ENCODE measurements at regions not wholly inside any gene's neighbourhood (a gene's known extent, or its start where the extent isn't known, plus 50 kb on each side); places are given as distances from the start of the nearest gene placed in this dataset.

GRCh38 chr2:81598453-81598852 lies 1293.9 kb upstream of the LRRTM1 start:
- Histone ChIP-seq H3K4me2 (ENCODE audit: low read length) (no peak overlapping the region), H3K27me3 (ENCODE audit: insufficient read depth, low read length) (no peaks in the 10 kb centered on the region), H3F3A (ENCODE audit: insufficient read depth, low read length) (no peaks in the 10 kb centered on the region), H2AFZ (ENCODE audit: low read length) (no peak overlapping the region), H3K79me2 (ENCODE audit: insufficient read depth, low read length) (no peaks in the 10 kb centered on the region), H3K9ac (ENCODE audit: low read length) (no peak overlapping the region), H4K20me1 (ENCODE audit: insufficient read depth, low read length) (no peaks in the 10 kb centered on the region), H3K9me3 (ENCODE audit: low read length) (no peaks in the 10 kb centered on the region), H3K4me3 (ENCODE audit: low read depth, low read length, poor library complexity, severe bottlenecking) (no peak overlapping the region), H3K36me3 (ENCODE audit: insufficient read depth, low read length) (no peaks in the 10 kb centered on the region), H3K27ac (ENCODE audit: low read depth, low read length, poor library complexity, severe bottlenecking) (no peak overlapping the region), H3K4me1 (ENCODE audit: insufficient read depth, low read length, severe bottlenecking) (no peaks in the 10 kb centered on the region), H3K9me2 (ENCODE audit: low read depth, low read length) (no peaks in the 10 kb centered on the region)
- no peak for TF ChIP-seq CTCF (IDR thresholded peaks at IDR 0.05; ENCODE audit: low read length)
- no peak for TF ChIP-seq EZH2 (IDR thresholded peaks at IDR 0.05; ENCODE audit: borderline replicate concordance, low read length)

GRCh38 chr2:81589406-81589805 lies 1284.9 kb upstream of the LRRTM1 start:
- H3K27ac ChIP-seq (ENCODE audit: low read depth, low read length, poor library complexity, severe bottlenecking): no peak overlapping the region
- no peak overlapping the region for H3K4me2 ChIP-seq (ENCODE audit: low read length)
- no peaks in the 10 kb centered on the region for H3F3A ChIP-seq (ENCODE audit: insufficient read depth, low read length)
- no peaks in the 10 kb centered on the region for H3K27me3 ChIP-seq (ENCODE audit: insufficient read depth, low read length)
- no peaks in the 10 kb centered on the region for H3K4me1 ChIP-seq (ENCODE audit: insufficient read depth, low read length, severe bottlenecking)
- H3K9me3 ChIP-seq (ENCODE audit: low read length): no peaks in the 10 kb centered on the region
- H3K9me2 ChIP-seq (ENCODE audit: low read depth, low read length): no peaks in the 10 kb centered on the region
- no peak overlapping the region for H3K9ac ChIP-seq (ENCODE audit: low read length)
- TF ChIP-seq EZH2 (IDR thresholded peaks at IDR 0.05; ENCODE audit: borderline replicate concordance, low read length) (no peak), CTCF (IDR thresholded peaks at IDR 0.05; ENCODE audit: low read length) (no peak)
- H4K20me1 ChIP-seq (ENCODE audit: insufficient read depth, low read length): no peaks in the 10 kb centered on the region
- no peaks in the 10 kb centered on the region for H3K79me2 ChIP-seq (ENCODE audit: insufficient read depth, low read length)
- H3K4me3 ChIP-seq (ENCODE audit: low read depth, low read length, poor library complexity, severe bottlenecking): no peak overlapping the region
- H2AFZ ChIP-seq (ENCODE audit: low read length): no peak overlapping the region
- no peaks in the 10 kb centered on the region for H3K36me3 ChIP-seq (ENCODE audit: insufficient read depth, low read length)

GRCh38 chr2:81583311-81584108 lies 1279.0 kb upstream of the LRRTM1 start:
- Histone ChIP-seq H3K4me2 (ENCODE audit: low read length) (no peak overlapping the region), H3K79me2 (ENCODE audit: insufficient read depth, low read length) (no peaks in the 10 kb centered on the region), H3K27ac (ENCODE audit: low read depth, low read length, poor library complexity, severe bottlenecking) (no peak overlapping the region), H2AFZ (ENCODE audit: low read length) (no peak overlapping the region), H4K20me1 (ENCODE audit: insufficient read depth, low read length) (no peaks in the 10 kb centered on the region), H3K4me3 (ENCODE audit: low read depth, low read length, poor library complexity, severe bottlenecking) (no peak overlapping the region), H3K9me2 (ENCODE audit: low read depth, low read length) (no peaks in the 10 kb centered on the region), H3K9ac (ENCODE audit: low read length) (no peak overlapping the region), H3K27me3 (ENCODE audit: insufficient read depth, low read length) (no peaks in the 10 kb centered on the region), H3F3A (ENCODE audit: insufficient read depth, low read length) (no peaks in the 10 kb centered on the region), H3K4me1 (ENCODE audit: insufficient read depth, low read length, severe bottlenecking) (no peaks in the 10 kb centered on the region), H3K36me3 (ENCODE audit: insufficient read depth, low read length) (no peaks in the 10 kb centered on the region), H3K9me3 (ENCODE audit: low read length) (no peaks in the 10 kb centered on the region)
- TF ChIP-seq CTCF (IDR thresholded peaks at IDR 0.05; ENCODE audit: low read length) (no peak), EZH2 (IDR thresholded peaks at IDR 0.05; ENCODE audit: borderline replicate concordance, low read length) (no peak)
